GM12891 (cell line): ENCODE measurements at regions not wholly inside any gene's neighbourhood (a gene's known extent, or its start where the extent isn't known, plus 50 kb on each side); places are given as distances from the start of the nearest gene placed in this dataset.

Source experiments
- DNase-seq: peaks from one replicate; pipeline ENCODE4 v3.0.0; 2011; ENCODE audit warnings: low spot score; ENCODE audit not compliant: insufficient read length
- FAIRE-seq: peaks from 2 replicates; lab custom pipeline; 2011; peaks lifted over from hg19 to GRCh38; lab: Jason Lieb, UNC
- PAX5 ChIP-seq: IDR thresholded peaks from 2 replicates; pipeline ENCODE4 v1.6.1; 2011; ENCODE audit warnings: low read length, moderate library complexity, mild to moderate bottlenecking; ENCODE audit not compliant: insufficient read depth, severe bottlenecking
- POLR2A ChIP-seq: IDR thresholded peaks from 2 replicates; pipeline ENCODE4 v1.6.1; 2011; ENCODE audit warnings: low read depth, low read length, control low read depth
- POLR2AphosphoS5 ChIP-seq: IDR thresholded peaks from 2 replicates; pipeline ENCODE4 v1.6.1; 2011; ENCODE audit warnings: low read depth, low read length, control low read depth
- POU2F2 ChIP-seq: IDR thresholded peaks from 2 replicates; pipeline ENCODE4 v1.6.1; 2011; ENCODE audit warnings: low read depth, mild to moderate bottlenecking, control low read depth, low read length, moderate library complexity
- SPI1 ChIP-seq: IDR thresholded peaks from 2 replicates; pipeline ENCODE4 v1.6.1; 2011; ENCODE audit warnings: low read depth, low read length, control low read depth
- TAF1 ChIP-seq: IDR thresholded peaks from 2 replicates; pipeline ENCODE4 v1.6.1; 2011; ENCODE audit warnings: low read depth, low read length, control low read depth

DNA sequence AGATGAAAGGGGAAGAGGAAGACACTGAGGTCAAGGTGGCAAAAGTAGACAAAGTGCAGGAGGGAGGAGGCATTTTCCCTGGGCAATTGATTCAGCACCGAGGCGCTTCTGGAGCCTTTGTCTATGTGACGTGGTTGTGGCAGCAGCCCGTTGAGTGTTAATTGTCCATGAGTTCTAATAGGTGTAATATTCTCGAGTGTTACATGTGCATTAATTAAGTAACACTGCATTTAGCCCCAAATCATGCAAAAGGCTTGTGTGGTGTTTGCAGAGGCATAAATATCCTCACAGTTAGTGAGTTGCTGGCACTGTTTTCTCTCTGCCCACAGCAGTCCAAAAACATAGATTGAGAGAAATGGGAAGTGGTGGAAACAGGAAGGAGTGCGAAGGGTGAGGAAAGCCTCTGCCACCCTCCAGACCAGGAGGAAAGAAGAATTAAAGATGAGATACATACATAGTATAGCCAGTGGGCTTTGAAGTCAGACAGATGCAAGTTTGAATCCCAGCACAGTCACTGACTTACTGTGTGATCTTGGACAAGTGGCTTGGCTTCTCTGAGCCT lies 361.2 kb downstream of the MN1 start:
- DNase-seq, result no peak
- no peak for FAIRE-seq
- TF ChIP-seq POLR2A (no peak), POLR2AphosphoS5 (no peak)

DNA sequence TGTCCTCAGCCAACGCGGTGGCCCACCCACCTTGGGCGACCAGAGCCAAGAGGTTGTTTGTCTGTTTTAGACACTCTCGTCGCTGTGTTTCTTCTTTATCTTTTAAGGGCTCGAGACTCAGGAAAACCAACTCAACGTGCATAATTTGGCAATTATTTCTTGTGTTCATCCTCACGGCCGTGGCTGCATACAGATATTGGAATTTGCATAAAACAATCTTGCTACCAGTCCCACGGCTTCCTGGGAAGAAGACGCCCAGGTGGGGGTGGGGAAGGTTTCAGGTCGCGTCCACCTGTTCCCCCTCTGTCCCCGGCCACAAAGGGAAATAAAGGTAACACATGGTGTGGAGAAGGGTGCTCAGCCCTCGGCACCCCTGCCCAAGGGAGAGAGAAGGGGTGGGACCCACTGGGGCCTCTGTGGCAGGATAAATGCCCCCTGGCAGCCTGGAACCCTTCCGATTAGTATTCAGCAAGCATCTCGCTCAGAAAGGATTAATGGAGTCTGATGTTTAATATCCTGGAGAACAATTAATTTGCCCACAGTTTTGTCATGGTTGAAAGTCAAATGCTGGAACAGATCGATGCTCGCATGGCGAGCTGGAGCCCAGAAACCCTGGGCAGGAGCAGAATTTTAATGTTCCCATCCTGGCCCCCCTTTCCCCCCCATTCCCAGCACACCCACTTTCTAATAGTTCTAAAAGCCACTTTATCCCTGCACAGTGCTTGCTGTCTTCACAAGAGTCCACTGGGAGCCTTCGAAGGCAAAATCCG lies 359.7 kb downstream of the MN1 start:
- DNase-seq (no peak), FAIRE-seq (no peak)
- TF ChIP-seq SPI1 (no peak), POU2F2 (no peak), TAF1 (no peak)

DNA sequence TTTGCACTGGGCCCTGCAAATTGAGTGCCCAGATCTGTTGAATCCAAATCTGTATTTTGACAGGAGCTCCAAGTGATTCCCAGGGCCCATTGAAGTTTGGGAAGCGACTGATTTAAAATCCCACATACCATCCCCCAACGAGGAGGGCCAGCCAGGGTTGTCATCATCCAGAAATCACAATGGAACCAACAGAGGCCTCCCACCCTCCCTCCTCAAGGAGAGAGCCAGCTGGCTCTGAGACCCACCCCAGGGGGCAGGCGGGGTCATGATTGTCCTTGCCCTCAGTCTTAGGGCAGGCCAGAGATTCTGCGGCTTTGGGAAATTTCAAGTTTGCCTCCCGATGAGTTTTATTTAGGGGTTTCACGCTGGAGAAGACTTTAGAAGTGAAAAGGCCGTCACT lies 358.2 kb downstream of the MN1 start:
- TF ChIP-seq POLR2AphosphoS5 (no peak), POU2F2 (no peak), PAX5 (no peak), SPI1 (no peak), POLR2A (no peak), TAF1 (no peak)
- no peak for FAIRE-seq
- DNase-seq, result no peak

DNA sequence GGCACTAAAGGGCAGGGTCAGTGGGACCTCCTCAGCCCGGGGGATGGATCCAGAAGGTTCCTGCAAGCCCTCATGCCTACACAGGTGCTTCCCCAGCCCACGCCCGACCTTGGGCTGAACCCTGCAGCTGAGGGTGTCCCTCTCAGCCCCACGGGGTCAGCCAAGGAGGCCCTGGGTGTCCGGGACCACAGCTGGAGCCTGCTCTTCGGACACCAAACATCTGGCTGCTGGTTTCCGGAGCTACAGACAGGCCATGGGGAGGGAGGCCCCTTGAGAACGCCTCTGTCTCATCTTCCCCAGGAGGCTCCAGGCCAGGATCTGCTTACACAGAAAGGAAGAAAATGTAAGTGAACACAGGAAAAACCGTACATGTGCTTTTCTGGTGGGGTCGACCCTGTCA lies 355.7 kb downstream of the MN1 start:
- DNase-seq (no peak), FAIRE-seq (no peak)
- no peak for TF ChIP-seq TAF1
- TF ChIP-seq POU2F2, result no peak
- no peak for TF ChIP-seq POLR2A
- no peak for TF ChIP-seq PAX5
- no peak for TF ChIP-seq SPI1
- TF ChIP-seq POLR2AphosphoS5, result no peak

DNA sequence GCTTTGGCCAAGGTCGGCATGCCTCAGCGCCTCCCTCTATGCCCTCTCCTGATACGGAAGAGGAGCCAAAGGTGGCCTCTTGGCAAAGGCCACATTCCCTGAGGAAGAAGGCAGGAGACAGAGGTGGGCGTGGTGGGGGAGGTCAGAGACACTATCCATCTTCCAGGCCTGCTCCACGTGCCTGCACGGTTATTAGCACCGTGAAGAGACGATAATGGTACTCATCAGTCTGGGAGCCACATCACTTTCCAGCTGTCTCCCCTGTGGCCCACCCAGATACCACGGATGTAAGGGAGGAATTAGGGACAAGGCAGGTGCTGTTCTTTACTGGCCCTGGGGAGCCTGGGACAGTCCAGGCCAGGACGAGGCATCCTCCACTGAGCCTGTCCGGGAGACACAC lies 354.3 kb downstream of the MN1 start:
- no peak for TF ChIP-seq SPI1
- FAIRE-seq, result no peak
- DNase-seq, result no peak

DNA sequence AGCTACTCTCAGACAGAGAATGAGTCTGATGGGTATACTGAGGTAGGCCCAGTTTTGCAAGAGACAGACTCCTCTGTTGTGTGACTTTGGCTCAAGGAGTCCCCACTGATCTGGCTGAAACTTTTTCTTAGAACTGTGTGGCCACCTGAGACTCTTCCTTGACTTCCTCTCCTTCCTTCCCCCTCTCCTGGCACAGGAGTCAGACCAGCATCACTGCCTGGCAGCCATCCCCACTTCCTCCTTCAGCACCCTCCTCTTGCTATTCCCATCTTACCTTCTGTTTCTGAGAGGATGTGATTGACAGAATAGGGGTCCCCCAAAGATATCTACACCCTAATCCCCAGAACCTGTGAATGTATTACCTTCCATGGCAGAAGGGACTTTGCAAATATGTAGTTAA lies 351.1 kb downstream of the MN1 start:
- FAIRE-seq (no peak), DNase-seq (no peak)
- TF ChIP-seq POU2F2 (no peak), SPI1 (no peak), TAF1 (no peak), POLR2A (no peak), PAX5 (no peak), POLR2AphosphoS5 (no peak)

DNA sequence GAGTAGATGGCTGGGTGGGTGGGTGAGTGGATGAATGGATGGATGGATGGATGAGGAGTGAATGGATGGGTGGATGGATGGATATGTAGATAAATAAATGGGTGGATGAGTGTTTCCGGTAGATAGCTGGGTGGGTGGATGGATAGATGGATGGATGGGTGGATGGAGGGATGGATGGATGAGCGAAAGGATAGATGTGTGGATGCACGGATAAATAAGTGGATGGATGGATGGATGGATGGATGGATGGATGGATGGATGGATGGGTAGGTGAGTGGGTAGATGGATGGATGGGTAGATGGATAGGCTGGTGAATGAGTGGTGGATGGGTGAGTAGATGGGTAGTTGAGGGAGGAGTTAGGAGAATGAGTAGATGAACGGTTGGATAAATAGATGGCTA lies 349.3 kb downstream of the MN1 start:
- TF ChIP-seq SPI1 (no peak), PAX5 (no peak), TAF1 (no peak), POLR2AphosphoS5 (no peak), POU2F2 (no peak), POLR2A (no peak)
- FAIRE-seq, result no peak
- DNase-seq, result no peak

DNA sequence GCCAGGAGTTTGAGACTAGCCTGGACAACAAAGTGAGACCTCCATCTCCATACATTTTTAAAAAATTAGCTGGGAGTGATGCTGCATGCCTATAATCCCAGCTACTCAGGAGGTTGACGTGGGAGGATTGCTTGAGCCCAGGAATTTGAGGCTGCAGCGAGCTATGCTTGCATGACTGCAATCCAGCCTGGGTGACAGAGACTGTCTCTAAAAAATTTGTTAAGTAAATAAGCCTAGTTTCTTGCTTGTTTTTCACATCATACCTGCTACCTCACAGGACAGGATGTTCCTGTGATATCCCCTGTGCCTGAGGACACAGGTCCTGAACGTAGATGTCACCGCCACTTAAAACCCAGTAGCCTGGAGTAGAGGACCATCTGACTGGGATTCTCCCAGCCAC lies 348.6 kb downstream of the MN1 start:
- FAIRE-seq, result no peak
- TF ChIP-seq PAX5 (no peak), SPI1 (no peak), POLR2AphosphoS5 (no peak), POLR2A (no peak), POU2F2 (no peak), TAF1 (no peak)
- no peak for DNase-seq

DNA sequence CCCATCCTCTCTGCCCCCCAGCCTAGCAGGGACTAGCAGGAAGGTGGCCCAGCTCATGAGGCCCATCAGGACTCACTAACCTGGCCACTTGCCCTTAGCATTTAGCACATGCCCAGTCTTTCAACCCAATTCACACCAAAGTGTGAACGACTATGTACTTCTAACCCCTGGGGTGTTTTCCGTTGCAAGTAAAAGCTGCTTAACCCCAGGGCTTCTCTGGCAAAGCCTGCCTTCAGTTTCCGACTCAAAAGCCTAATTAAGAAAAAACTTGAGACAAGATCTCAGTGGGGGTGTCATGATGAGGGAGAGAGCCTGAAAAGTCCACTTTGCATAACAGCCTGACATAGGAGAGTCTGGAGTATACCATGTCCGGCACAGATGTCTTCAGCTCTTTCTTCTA lies 347.8 kb downstream of the MN1 start:
- FAIRE-seq (no peak), DNase-seq (no peak)
- TF ChIP-seq POLR2A (no peak), TAF1 (no peak), POU2F2 (no peak), POLR2AphosphoS5 (no peak), SPI1 (no peak), PAX5 (no peak)

DNA sequence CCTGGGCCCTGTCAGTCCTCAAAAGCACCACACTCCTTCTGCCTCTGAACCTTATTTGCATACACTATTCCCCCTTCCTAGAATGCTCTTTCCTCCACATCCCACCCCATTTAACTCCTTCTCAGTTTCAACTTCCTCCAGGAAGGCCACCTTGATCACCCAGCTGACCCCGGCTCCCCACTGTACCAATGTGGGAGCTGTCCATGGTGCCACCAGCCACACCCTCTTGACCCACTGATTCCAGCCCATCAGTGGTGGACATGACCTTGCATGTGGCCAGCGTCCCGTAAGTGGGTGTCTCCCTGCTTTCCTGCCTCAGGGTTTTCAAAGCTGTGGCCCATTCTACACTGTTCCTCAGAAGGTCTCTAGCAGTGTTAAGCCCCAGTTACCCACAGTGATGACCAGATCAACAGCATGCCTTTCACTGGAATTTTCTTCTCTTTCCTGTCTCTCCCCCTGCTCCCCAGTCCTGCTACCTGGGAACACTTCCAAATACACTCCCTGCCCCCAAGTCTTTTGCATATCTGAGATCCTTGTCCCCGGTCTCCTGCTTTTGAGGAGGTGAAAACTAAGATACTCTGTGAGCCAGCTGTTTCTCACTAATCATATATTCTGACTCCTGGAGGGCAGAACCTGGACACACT lies 346.6 kb downstream of the MN1 start:
- no peak for TF ChIP-seq SPI1
- no peak for TF ChIP-seq TAF1
- TF ChIP-seq PAX5, result no peak
- TF ChIP-seq POLR2AphosphoS5, result no peak
- TF ChIP-seq POU2F2, result no peak
- TF ChIP-seq POLR2A, result no peak
- DNase-seq (no peak), FAIRE-seq (no peak)

DNA sequence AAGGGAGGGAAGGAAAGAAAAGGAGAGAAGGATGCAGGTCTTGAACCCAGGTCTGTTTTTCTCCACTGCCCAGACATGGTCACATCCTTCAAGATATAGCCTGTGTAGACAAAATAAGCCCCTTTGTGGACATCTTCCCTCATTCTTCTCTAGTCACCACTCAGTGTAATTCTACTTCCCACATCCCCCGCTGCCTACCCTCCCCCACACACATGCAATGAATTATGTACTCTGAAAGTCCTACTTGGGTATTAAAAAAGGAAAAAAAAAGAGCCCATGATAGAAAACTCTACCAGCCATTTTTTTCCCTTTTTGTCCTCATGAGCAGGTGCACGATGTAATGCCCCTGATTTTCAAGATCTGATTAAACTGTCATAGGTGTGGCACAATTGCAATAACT lies 346.0 kb downstream of the MN1 start:
- TF ChIP-seq POLR2A, result no peak
- TF ChIP-seq TAF1, result no peak
- no peak for TF ChIP-seq PAX5
- no peak for TF ChIP-seq POU2F2
- no peak for TF ChIP-seq POLR2AphosphoS5
- TF ChIP-seq SPI1, result no peak
- FAIRE-seq (no peak), DNase-seq (no peak)
